ENCODE measurements at regions not wholly inside any gene's neighbourhood (a gene's known extent, or its start where the extent isn't known, plus 50 kb on each side); places are given as distances from the start of the nearest gene placed in this dataset.
A peak's percentile ranks its signal among the peaks of the same experiment; 100 is the strongest.

DNA sequence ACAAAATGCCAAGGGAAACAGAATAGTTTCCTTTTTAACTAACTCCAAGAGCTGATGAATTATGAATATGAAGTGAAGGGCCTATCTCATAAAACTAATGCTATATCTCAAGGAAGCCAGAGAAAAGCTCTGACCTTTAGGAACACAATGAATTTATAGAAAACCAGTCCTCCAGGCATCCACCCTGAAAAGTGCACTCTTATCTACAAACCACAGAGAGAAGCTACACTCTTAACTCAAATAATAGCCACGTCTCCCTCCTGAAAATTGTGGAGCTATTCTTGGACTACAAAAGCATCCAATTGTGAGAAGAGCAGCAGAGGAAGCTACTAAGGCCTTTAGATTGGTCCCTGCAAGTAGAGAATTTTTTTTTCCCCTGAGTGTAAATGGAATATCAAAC, 253.9 kb downstream of the IL15 start:
- no peak overlapping the region for H3K27ac ChIP-seq (ENCODE audit: low read length)
- H3K4me3 ChIP-seq (ENCODE audit: low read length): no peak overlapping the region
- H3K4me1 ChIP-seq (ENCODE audit: control insufficient read depth, insufficient read depth, low read length): no peaks in the 10 kb centered on the region
- DNase-seq: no peak
- no peaks in the 10 kb centered on the region for H3K9me3 ChIP-seq (ENCODE audit: control insufficient read depth, low read depth, low read length)
- H3K36me3 ChIP-seq (ENCODE audit: control insufficient read depth, insufficient read depth, low read length): no peaks in the 10 kb centered on the region
- WGBS (ENCODE audit: insufficient coverage, low lambda C conversion rate): no CpG with 5 or more reads among the region's 1 CpG
- H3K27me3 ChIP-seq (ENCODE audit: control insufficient read depth, insufficient read depth, low read length): no peaks in the 10 kb centered on the region

DNA sequence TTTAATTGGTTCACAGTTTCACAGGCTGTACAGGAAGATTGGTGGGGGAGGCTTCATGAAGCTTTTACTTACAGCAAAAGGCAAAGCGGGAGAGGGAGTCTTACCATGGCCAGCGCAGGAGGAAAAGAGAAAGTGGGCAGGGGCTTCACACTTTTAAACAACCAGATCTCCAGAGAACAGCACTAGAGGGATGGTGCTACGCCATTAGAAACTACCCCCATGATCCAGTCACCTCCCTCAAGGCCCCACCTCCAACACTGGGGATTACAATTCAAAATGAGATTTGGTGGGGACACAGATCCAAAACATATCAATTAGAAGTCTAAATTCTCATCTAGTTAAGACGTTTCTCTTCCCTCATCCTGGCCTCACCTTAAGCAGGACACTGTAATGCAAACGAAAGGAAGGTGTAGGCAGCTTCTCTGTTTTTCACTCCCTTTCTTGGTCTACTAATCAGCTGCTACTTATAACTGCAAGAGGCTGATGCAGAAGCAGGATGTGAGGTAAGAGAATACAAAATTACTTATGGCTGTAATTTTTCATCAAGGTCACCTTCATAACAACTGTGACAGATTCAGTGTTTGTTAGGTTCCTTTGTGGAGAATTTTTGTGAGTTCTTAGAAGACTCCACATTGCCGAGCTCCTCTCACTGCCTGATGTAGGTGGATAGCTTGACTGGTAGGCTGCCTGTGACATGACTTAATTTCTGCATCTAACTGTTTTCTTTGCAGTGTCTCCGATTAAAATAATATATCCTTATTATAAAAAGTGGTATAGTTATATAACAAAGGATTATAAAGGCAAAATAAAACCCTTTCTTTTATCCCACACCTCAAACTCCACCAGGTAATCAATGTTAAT, 255.1 kb downstream of the IL15 start:
- DNase-seq: no peak
- WGBS (ENCODE audit: insufficient coverage, low lambda C conversion rate): 100% methylated on average over 1 of the region's 7 CpGs
- no peak overlapping the region for H3K27ac ChIP-seq (ENCODE audit: low read length)
- no peaks in the 10 kb centered on the region for H3K27me3 ChIP-seq (ENCODE audit: control insufficient read depth, insufficient read depth, low read length)
- no peaks in the 10 kb centered on the region for H3K4me1 ChIP-seq (ENCODE audit: control insufficient read depth, insufficient read depth, low read length)
- no peak overlapping the region for H3K4me3 ChIP-seq (ENCODE audit: low read length)
- H3K36me3 ChIP-seq (ENCODE audit: control insufficient read depth, insufficient read depth, low read length): no peaks in the 10 kb centered on the region
- H3K9me3 ChIP-seq (ENCODE audit: control insufficient read depth, low read depth, low read length): no peaks in the 10 kb centered on the region

DNA sequence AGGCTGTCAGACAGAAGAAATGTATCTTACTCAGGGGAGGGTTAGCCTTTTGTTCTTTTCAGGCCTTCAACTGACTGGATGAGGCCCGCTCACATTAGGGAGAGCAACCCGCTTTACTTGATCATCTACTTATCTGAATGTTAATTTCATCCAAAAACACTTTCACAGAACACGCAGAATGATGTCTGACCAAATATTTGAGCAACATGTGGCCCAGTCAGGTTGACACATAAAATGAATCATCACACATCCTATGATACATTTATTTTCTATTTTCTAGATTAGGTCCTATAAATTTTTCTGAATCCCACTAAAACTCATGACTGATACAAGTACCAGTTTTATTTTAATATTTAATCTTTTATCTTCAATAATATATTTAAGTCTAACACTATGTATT, 260.3 kb downstream of the IL15 start:
- H3K4me1 ChIP-seq (ENCODE audit: control insufficient read depth, insufficient read depth, low read length): no peaks in the 10 kb centered on the region
- H3K36me3 ChIP-seq (ENCODE audit: control insufficient read depth, insufficient read depth, low read length): no peaks in the 10 kb centered on the region
- DNase-seq: no peak
- whole genome bisulfite sequencing (ENCODE audit: insufficient coverage, low lambda C conversion rate): 100% methylated on average over 1 of the region's 3 CpGs
- no peaks in the 10 kb centered on the region for H3K9me3 ChIP-seq (ENCODE audit: control insufficient read depth, low read depth, low read length)
- H3K4me3 ChIP-seq (ENCODE audit: low read length): no peak overlapping the region
- H3K27ac ChIP-seq (ENCODE audit: low read length): no peak overlapping the region
- no peaks in the 10 kb centered on the region for H3K27me3 ChIP-seq (ENCODE audit: control insufficient read depth, insufficient read depth, low read length)

DNA sequence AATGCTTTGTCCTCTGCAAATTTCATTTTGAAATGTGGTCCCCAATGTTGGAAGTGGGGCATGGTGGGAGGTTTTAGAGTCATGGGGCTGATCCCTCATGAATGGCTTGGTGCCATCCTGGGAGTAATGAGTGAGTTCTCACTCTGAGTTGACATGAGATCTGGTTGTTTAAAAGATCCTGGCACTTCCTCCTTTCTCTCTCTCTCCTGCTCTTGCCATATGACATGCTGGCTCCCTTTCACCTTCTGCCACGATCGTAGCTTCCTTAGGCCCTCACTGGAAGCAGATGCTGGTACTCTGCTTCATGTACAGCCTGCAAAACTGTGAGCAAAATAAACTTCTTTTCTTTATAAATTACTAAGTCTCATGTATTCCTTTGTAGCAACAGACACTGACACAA, 262.0 kb downstream of the IL15 start:
- no peaks in the 10 kb centered on the region for H3K9me3 ChIP-seq (ENCODE audit: control insufficient read depth, low read depth, low read length)
- H3K4me1 ChIP-seq (ENCODE audit: control insufficient read depth, insufficient read depth, low read length): no peaks in the 10 kb centered on the region
- H3K27ac ChIP-seq (ENCODE audit: low read length): no peak overlapping the region
- H3K27me3 ChIP-seq (ENCODE audit: control insufficient read depth, insufficient read depth, low read length): no peaks in the 10 kb centered on the region
- DNase-seq: no peak
- no peaks in the 10 kb centered on the region for H3K36me3 ChIP-seq (ENCODE audit: control insufficient read depth, insufficient read depth, low read length)
- no CpG with 5 or more reads among the region's 2 CpGs for WGBS (ENCODE audit: insufficient coverage, low lambda C conversion rate)
- H3K4me3 ChIP-seq (ENCODE audit: low read length): no peak overlapping the region

DNA sequence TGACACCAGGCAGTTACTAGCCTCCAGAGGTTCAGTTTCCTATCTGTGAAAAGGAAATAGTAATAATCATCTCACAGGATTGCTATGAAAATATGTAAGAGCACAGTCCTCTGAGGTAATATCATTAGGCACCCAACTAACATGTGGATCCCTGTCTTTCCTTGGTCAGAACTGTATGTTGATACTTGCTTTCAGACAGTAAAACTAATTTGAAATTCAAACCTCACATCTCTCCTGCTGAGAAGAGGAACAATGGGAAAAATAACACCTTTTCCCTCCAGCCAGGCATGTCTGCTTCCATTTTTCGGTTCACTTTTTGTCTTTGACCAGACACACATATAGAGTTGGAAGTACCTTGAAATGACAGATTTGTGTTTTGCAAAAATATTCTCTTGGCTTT, 262.7 kb downstream of the IL15 start:
- H3K4me3 ChIP-seq (ENCODE audit: low read length): no peak overlapping the region
- no peaks in the 10 kb centered on the region for H3K27me3 ChIP-seq (ENCODE audit: control insufficient read depth, insufficient read depth, low read length)
- no peaks in the 10 kb centered on the region for H3K4me1 ChIP-seq (ENCODE audit: control insufficient read depth, insufficient read depth, low read length)
- no peaks in the 10 kb centered on the region for H3K36me3 ChIP-seq (ENCODE audit: control insufficient read depth, insufficient read depth, low read length)
- no CpG with 5 or more reads among the region's 1 CpG for WGBS (ENCODE audit: insufficient coverage, low lambda C conversion rate)
- DNase-seq: no peak
- no peak overlapping the region for H3K27ac ChIP-seq (ENCODE audit: low read length)
- no peaks in the 10 kb centered on the region for H3K9me3 ChIP-seq (ENCODE audit: control insufficient read depth, low read depth, low read length)

DNA sequence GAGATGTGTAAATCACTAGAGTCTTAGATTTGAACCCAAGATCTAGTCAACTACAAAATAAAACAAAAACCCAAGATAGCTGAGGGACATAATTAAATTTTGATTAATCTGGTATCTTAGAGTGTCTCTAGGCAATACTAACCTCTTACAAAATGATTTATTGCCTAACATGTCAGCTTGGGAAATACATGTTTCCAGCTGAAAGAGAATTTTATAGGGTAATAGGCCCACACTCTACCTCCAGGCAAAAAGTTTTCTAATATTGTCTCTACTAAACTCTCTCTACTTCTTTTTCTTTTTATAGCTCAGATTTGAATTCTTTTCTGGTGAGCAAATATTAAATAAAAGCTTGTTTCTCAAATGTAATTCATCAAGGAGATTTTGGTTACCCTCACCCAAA, 263.2 kb downstream of the IL15 start:
- no peak for DNase-seq
- Histone ChIP-seq H3K9me3 (ENCODE audit: control insufficient read depth, low read depth, low read length) (no peaks in the 10 kb centered on the region), H3K27ac (ENCODE audit: low read length) (no peak overlapping the region), H3K36me3 (ENCODE audit: control insufficient read depth, insufficient read depth, low read length) (no peaks in the 10 kb centered on the region), H3K4me3 (ENCODE audit: low read length) (no peak overlapping the region), H3K27me3 (ENCODE audit: control insufficient read depth, insufficient read depth, low read length) (no peaks in the 10 kb centered on the region), H3K4me1 (ENCODE audit: control insufficient read depth, insufficient read depth, low read length) (no peaks in the 10 kb centered on the region)

DNA sequence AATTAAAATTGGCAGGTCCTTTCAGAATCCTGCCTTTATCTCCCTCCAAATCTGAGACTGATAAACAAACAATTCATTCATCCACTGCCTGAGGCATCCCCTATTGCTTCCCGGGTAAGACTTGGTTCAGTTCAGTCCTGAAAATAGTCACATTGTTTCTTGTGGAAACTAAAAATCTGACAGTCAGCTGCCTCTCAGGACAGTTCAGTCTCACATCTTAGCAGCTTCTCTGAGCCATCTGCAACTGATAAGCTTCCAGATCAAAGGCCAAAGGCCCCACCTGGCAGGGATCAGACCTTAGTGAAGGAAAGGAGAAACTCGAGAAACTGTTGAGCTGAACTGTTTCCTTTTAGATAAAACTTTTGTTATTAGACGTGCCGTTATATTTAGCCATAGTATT, 264.5 kb downstream of the IL15 start:
- H3K27me3 ChIP-seq (ENCODE audit: control insufficient read depth, insufficient read depth, low read length): no peaks in the 10 kb centered on the region
- no peaks in the 10 kb centered on the region for H3K9me3 ChIP-seq (ENCODE audit: control insufficient read depth, low read depth, low read length)
- no peaks in the 10 kb centered on the region for H3K36me3 ChIP-seq (ENCODE audit: control insufficient read depth, insufficient read depth, low read length)
- H3K4me3 ChIP-seq (ENCODE audit: low read length): no peak overlapping the region
- 63% methylated on average over 2 of the region's 4 CpGs for WGBS (ENCODE audit: insufficient coverage, low lambda C conversion rate)
- DNase-seq: no peak
- H3K4me1 ChIP-seq (ENCODE audit: control insufficient read depth, insufficient read depth, low read length): no peaks in the 10 kb centered on the region
- H3K27ac ChIP-seq (ENCODE audit: low read length): no peak overlapping the region

DNA sequence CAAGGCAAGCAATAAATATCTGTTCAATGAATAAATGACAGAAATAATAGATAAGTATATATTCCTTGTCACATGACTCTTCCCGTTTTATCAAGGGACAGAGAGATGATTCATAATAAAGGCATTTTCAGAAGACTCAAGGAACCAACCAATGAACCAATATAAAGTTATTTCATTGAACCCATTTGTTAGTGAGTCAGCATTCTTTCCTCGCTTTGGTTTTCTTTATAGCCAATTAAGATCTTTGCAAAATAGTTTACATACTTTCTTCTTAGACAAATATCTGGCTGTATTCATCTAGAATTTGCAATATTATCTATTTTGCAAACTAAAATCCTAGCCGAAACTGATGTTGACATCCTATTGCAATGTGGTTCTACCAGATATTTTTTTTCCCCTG, 269.4 kb downstream of the IL15 start:
- Histone ChIP-seq H3K27ac (ENCODE audit: low read length) (no peak overlapping the region), H3K27me3 (ENCODE audit: control insufficient read depth, insufficient read depth, low read length) (no peaks in the 10 kb centered on the region), H3K9me3 (ENCODE audit: control insufficient read depth, low read depth, low read length) (no peaks in the 10 kb centered on the region), H3K36me3 (ENCODE audit: control insufficient read depth, insufficient read depth, low read length) (no peaks in the 10 kb centered on the region), H3K4me3 (ENCODE audit: low read length) (no peak overlapping the region), H3K4me1 (ENCODE audit: control insufficient read depth, insufficient read depth, low read length) (no peaks in the 10 kb centered on the region)
- no peak for DNase-seq
- 66% methylated on average over 2 of the region's 3 CpGs for WGBS (ENCODE audit: insufficient coverage, low lambda C conversion rate)

DNA sequence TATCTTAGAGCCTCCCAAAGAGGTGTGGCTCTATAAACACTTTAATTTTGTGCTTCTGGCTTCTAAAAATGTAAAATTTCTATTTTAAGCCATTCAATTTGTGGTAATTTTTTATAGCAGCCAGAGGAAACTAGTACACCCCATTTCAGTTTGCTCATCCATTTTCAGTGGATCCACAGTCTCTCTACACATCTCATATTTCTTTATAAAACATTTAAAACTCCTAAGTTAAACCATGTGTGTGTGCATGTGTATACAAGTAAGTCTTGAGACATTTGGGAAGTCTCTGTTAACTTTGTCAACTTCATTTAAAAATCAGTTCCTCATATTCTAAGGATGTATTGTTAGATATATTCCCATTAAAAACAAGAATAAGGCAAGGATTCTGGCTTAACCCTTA, 273.2 kb downstream of the IL15 start:
- Histone ChIP-seq H3K4me1 (ENCODE audit: control insufficient read depth, insufficient read depth, low read length) (no peaks in the 10 kb centered on the region), H3K27me3 (ENCODE audit: control insufficient read depth, insufficient read depth, low read length) (no peaks in the 10 kb centered on the region), H3K4me3 (ENCODE audit: low read length) (no peak overlapping the region), H3K27ac (ENCODE audit: low read length) (no peak overlapping the region), H3K36me3 (ENCODE audit: control insufficient read depth, insufficient read depth, low read length) (no peaks in the 10 kb centered on the region), H3K9me3 (ENCODE audit: control insufficient read depth, low read depth, low read length) (no peaks in the 10 kb centered on the region)
- no peak for DNase-seq

DNA sequence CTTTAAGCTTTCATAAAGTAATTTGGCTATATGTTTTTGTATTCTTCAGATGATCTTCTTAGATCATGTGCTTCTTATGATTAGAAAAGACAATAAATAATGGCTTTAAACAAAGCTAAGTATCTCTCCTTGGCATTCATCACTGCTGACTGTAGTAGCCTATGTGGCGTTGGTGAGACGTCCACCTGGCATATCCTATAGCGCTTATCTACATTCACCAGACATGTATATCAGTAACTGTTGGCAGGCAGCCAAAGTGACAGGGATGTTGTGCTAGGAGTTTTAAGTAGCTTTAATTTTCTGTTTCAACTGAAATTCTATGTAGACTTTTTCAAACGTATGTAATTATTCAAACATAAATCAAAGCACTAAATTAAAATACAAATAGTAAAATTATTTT, 276.4 kb downstream of the IL15 start:
- DNase-seq: peak; percentile 5 to 31
- Histone ChIP-seq H3K27ac (ENCODE audit: low read length) (no peak overlapping the region), H3K4me3 (ENCODE audit: low read length) (no peak overlapping the region), H3K4me1 (ENCODE audit: control insufficient read depth, insufficient read depth, low read length) (no peaks in the 10 kb centered on the region), H3K36me3 (ENCODE audit: control insufficient read depth, insufficient read depth, low read length) (no peaks in the 10 kb centered on the region), H3K27me3 (ENCODE audit: control insufficient read depth, insufficient read depth, low read length) (no peaks in the 10 kb centered on the region), H3K9me3 (ENCODE audit: control insufficient read depth, low read depth, low read length) (no peaks in the 10 kb centered on the region)
- WGBS (ENCODE audit: insufficient coverage, low lambda C conversion rate): 55% methylated on average over 1 of the region's 4 CpGs

DNA sequence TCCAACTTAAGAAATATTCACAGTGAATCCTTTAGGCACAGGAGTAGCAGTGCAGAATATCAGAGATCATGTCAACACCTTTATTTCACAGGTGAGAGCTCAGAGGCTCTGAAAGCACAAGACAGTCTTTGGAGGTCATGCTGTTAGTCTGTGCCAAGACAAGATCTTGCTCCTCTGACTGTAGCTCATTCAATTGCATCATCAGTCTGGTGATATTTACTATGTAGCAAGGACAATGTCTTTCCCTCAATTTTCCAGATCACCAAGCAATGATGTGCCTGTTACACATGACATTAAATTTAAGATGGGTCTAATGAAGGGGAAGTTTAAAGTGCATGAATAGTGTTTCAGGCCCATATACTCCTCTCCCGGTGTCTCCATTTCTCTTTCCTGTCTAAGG, 277.5 kb downstream of the IL15 start:
- no CpG with 5 or more reads among the region's 1 CpG for WGBS (ENCODE audit: insufficient coverage, low lambda C conversion rate)
- no peak overlapping the region for H3K27ac ChIP-seq (ENCODE audit: low read length)
- H3K36me3 ChIP-seq (ENCODE audit: control insufficient read depth, insufficient read depth, low read length): no peaks in the 10 kb centered on the region
- H3K4me1 ChIP-seq (ENCODE audit: control insufficient read depth, insufficient read depth, low read length): no peaks in the 10 kb centered on the region
- H3K4me3 ChIP-seq (ENCODE audit: low read length): no peak overlapping the region
- DNase-seq: peak in 1 of 2 donors; percentile 5
- no peaks in the 10 kb centered on the region for H3K27me3 ChIP-seq (ENCODE audit: control insufficient read depth, insufficient read depth, low read length)
- no peaks in the 10 kb centered on the region for H3K9me3 ChIP-seq (ENCODE audit: control insufficient read depth, low read depth, low read length)

Data from large intestine (tissue), 3 donors.